ENCODE measurements at regions not wholly inside any gene's neighbourhood (a gene's known extent, or its start where the extent isn't known, plus 50 kb on each side); places are given as distances from the start of the nearest gene placed in this dataset.
"Not testable (repeated sequence)": the region's sequence is repeated elsewhere in the genome, so short reads cannot be mapped to it uniquely, and the experiment has no call there.

DNA sequence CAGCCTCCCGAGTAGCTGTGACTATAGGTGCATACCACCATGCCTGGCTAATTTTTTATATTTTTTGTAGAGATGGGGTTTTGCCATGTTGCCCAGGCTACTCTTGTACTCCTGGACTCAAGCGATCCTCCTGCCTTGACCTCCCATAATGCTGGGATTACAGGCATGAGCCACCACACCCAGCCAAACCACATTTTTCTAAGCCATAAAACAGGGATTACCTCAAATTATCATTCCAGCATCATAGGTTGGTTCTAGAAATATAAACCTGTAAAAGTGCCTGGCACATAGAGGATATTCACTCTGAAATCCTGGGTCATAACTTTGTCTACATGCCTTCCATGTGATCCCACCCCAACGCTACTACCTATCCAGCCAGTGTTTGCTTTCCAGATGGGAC is 59.4 kb upstream of the JAK1 start:
- no peaks in the 10 kb centered on the region for H3K9me3 ChIP-seq (ENCODE audit: low read length)
- H3K9ac ChIP-seq (ENCODE audit: low read length), result no peak overlapping the region
- no peak overlapping the region for H3K4me2 ChIP-seq (ENCODE audit: low read length)
- no peak overlapping the region for H3K27ac ChIP-seq (ENCODE audit: low read length)
- BruUV-seq (replicated peaks), result no TSS peak
- no peak overlapping the region for H2AFZ ChIP-seq (ENCODE audit: low read length)
- H4K20me1 ChIP-seq (ENCODE audit: low read length), result no peaks in the 10 kb centered on the region
- no peaks in the 10 kb centered on the region for H3K27me3 ChIP-seq (ENCODE audit: low read length)
- peaks cover 4% of the 10 kb centered on the region; the same call in 1 of the 2 replicates for H3K4me1 ChIP-seq (ENCODE audit: insufficient read depth, low read length)
- TF ChIP-seq, protein P1, sequence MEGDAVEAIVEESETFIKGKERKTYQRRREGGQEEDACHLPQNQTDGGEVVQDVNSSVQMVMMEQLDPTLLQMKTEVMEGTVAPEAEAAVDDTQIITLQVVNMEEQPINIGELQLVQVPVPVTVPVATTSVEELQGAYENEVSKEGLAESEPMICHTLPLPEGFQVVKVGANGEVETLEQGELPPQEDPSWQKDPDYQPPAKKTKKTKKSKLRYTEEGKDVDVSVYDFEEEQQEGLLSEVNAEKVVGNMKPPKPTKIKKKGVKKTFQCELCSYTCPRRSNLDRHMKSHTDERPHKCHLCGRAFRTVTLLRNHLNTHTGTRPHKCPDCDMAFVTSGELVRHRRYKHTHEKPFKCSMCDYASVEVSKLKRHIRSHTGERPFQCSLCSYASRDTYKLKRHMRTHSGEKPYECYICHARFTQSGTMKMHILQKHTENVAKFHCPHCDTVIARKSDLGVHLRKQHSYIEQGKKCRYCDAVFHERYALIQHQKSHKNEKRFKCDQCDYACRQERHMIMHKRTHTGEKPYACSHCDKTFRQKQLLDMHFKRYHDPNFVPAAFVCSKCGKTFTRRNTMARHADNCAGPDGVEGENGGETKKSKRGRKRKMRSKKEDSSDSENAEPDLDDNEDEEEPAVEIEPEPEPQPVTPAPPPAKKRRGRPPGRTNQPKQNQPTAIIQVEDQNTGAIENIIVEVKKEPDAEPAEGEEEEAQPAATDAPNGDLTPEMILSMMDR (conservative IDR thresholded peaks at IDR 0.05; ENCODE audit: low read depth, low read length), result no peak
- no peak for TF ChIP-seq EZH2 (IDR thresholded peaks at IDR 0.05; ENCODE audit: low read length, unreplicated experiment)
- no peak for TF ChIP-seq EZH2phosphoT487 (IDR thresholded peaks at IDR 0.05; ENCODE audit: borderline replicate concordance, low read length)
- ChIA-PET CTCF (no interaction called here), POLR2A (ENCODE audit: unreplicated experiment) (no interaction called here)
- no peaks in the 10 kb centered on the region for H3K79me2 ChIP-seq (ENCODE audit: low read length)
- H3K4me3 ChIP-seq (ENCODE audit: low read length), result no peak overlapping the region
- no peaks in the 10 kb centered on the region for H3F3A ChIP-seq (ENCODE audit: low read length, unreplicated experiment)
- H3K9me2 ChIP-seq (replicated peaks; ENCODE audit: low read length), result no peaks in the 10 kb centered on the region
- intact Hi-C loops (cut with micrococcal nuclease), result no loop called here
- DNase-seq (no peak), ATAC-seq (no peak)
- no peaks in the 10 kb centered on the region for H3K36me3 ChIP-seq (ENCODE audit: low read depth, low read length)

DNA sequence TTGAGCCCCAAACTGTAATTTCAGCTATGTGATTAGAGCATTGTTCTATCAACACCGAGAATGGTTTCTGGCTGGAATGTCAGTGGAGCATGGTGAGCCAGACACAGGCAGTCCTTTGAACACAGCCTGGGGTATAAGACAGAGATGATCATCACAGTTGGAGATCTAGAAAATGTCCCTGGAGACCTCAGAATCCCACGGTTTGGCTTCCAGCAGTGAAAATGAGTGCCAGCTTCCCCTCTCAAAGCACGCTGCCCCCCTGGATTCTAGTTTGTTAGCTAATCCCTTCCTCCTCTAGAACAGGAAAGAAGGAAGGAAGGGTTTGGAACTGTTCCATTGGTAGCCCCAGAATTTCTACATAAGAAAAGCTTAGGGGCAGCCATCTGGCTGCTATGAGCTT is 59.9 kb upstream of the JAK1 start:
- H3K9me3 ChIP-seq (ENCODE audit: low read length), result no peaks in the 10 kb centered on the region
- DNase-seq (no peak), ATAC-seq (no peak)
- peaks cover 4% of the 10 kb centered on the region; the same call in 1 of the 2 replicates for H3K4me1 ChIP-seq (ENCODE audit: insufficient read depth, low read length)
- POLR2A ChIA-PET (ENCODE audit: unreplicated experiment), result no interaction called here
- CTCF ChIA-PET, result no interaction called here
- no peaks in the 10 kb centered on the region for H4K20me1 ChIP-seq (ENCODE audit: low read length)
- H3K9ac ChIP-seq (ENCODE audit: low read length), result no peak overlapping the region
- TF ChIP-seq EZH2 (IDR thresholded peaks at IDR 0.05; ENCODE audit: low read length, unreplicated experiment) (no peak), EZH2phosphoT487 (IDR thresholded peaks at IDR 0.05; ENCODE audit: borderline replicate concordance, low read length) (no peak)
- TF ChIP-seq, protein P1 (conservative IDR thresholded peaks at IDR 0.05; ENCODE audit: low read depth, low read length), result no peak
- intact Hi-C loops (cut with micrococcal nuclease), result no loop called here
- H3K4me2 ChIP-seq (ENCODE audit: low read length), result no peak overlapping the region
- H3K27me3 ChIP-seq (ENCODE audit: low read length), result no peaks in the 10 kb centered on the region
- H3F3A ChIP-seq (ENCODE audit: low read length, unreplicated experiment), result no peaks in the 10 kb centered on the region
- no peak overlapping the region for H3K4me3 ChIP-seq (ENCODE audit: low read length)
- BruUV-seq (replicated peaks), result no TSS peak
- no peak overlapping the region for H2AFZ ChIP-seq (ENCODE audit: low read length)
- H3K27ac ChIP-seq (ENCODE audit: low read length), result no peak overlapping the region
- H3K36me3 ChIP-seq (ENCODE audit: low read depth, low read length), result no peaks in the 10 kb centered on the region
- no peaks in the 10 kb centered on the region for H3K9me2 ChIP-seq (replicated peaks; ENCODE audit: low read length)
- no peaks in the 10 kb centered on the region for H3K79me2 ChIP-seq (ENCODE audit: low read length)

DNA sequence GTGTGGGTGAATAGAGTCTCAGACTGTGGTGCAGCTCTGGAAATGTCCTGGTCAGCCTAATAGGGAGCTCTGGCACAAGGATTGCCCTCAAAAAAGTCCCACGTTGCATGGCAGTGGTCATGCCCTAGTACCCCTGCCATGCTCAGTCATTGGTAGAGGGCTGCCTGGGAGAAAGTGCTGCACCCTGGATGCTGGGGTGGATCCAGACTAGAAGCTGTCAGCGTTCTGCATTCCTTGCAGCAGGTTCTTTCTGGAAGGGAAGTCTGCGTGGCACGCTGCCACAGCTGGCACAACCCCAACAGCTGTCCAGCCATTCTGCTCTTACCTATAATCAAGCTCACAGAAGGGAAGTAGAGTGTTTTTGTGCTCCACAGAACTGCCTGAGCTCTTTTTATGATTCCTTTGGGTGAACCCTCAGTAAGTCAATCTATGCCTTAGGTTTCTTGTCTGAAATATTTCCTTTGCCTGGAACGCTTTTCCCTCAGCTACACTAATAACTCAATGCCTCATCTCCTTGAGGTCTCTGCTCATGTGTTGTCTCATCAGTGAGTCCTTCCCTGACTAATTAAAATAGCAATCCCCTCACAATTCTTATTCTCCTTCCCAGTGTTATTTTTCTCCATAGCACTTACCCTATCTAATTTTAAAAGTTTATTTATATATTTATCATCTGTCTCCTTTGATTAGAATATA is 61.5 kb upstream of the JAK1 start:
- Histone ChIP-seq H3K27ac (ENCODE audit: low read length) (no peak overlapping the region), H3K27me3 (ENCODE audit: low read length) (no peaks in the 10 kb centered on the region), H3K9me3 (ENCODE audit: low read length) (no peaks in the 10 kb centered on the region), H2AFZ (ENCODE audit: low read length) (no peak overlapping the region), H3K4me1 (ENCODE audit: insufficient read depth, low read length) (peaks cover 4% of the 10 kb centered on the region; the same call in 1 of the 2 replicates), H3K79me2 (ENCODE audit: low read length) (no peaks in the 10 kb centered on the region), H3K9me2 (replicated peaks; ENCODE audit: low read length) (no peaks in the 10 kb centered on the region), H3K9ac (ENCODE audit: low read length) (no peak overlapping the region), H3K36me3 (ENCODE audit: low read depth, low read length) (no peaks in the 10 kb centered on the region), H3K4me3 (ENCODE audit: low read length) (no peak overlapping the region), H3K4me2 (ENCODE audit: low read length) (no peak overlapping the region), H3F3A (ENCODE audit: low read length, unreplicated experiment) (no peaks in the 10 kb centered on the region), H4K20me1 (ENCODE audit: low read length) (no peaks in the 10 kb centered on the region)
- TF ChIP-seq EZH2phosphoT487 (IDR thresholded peaks at IDR 0.05; ENCODE audit: borderline replicate concordance, low read length), result no peak
- TF ChIP-seq, protein P1 (conservative IDR thresholded peaks at IDR 0.05; ENCODE audit: low read depth, low read length), result no peak
- TF ChIP-seq EZH2 (IDR thresholded peaks at IDR 0.05; ENCODE audit: low read length, unreplicated experiment), result no peak
- ChIA-PET CTCF (interaction anchor here (0.5 kb wide), 1 partner anchor 342 kb away, joined by 4 read pairs; no protein-coding TSS in a partner anchor), POLR2A (ENCODE audit: unreplicated experiment) (no interaction called here)
- intact Hi-C loops (cut with micrococcal nuclease), result no loop called here
- peak; percentile 11 for ATAC-seq
- peak; percentile 52 for DNase-seq
- no TSS peak for BruUV-seq (replicated peaks)

DNA sequence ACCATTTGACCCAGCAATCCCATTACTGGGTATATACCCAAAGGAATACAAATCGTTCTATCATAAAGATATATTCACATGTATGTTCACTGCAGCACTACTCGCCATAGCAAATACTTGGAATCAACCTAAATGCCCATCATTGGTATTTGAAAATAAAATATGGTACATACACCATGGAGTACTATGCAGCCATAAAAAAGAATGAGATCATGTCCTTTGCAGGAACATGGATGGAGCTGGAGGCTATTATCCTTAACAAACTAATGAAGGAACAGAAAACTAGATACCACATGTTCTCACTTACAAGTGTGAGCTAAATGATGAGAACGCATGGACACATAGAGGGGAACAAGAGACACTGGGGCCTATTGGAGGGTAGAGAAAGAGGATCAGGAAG is 63.1 kb upstream of the JAK1 start:
- H4K20me1 ChIP-seq (ENCODE audit: low read length); BruUV-seq (replicated peaks); H3F3A ChIP-seq (ENCODE audit: low read length, unreplicated experiment); H3K4me3 ChIP-seq (ENCODE audit: low read length); H3K36me3 ChIP-seq (ENCODE audit: low read depth, low read length); H3K27ac ChIP-seq (ENCODE audit: low read length); H3K4me1 ChIP-seq (ENCODE audit: insufficient read depth, low read length); POLR2A ChIA-PET (ENCODE audit: unreplicated experiment); H3K4me2 ChIP-seq (ENCODE audit: low read length); CTCF ChIA-PET; DNase-seq; ATAC-seq; H3K9ac ChIP-seq (ENCODE audit: low read length); H3K9me2 ChIP-seq (replicated peaks; ENCODE audit: low read length); H3K9me3 ChIP-seq (ENCODE audit: low read length); H3K79me2 ChIP-seq (ENCODE audit: low read length); H3K27me3 ChIP-seq (ENCODE audit: low read length); H2AFZ ChIP-seq (ENCODE audit: low read length); intact Hi-C loops (cut with micrococcal nuclease): not testable (repeated sequence)

Data from PC-3 (cell line).